GM12892 (cell line): ENCODE measurements at regions not wholly inside any gene's neighbourhood (a gene's known extent, or its start where the extent isn't known, plus 50 kb on each side); places are given as distances from the start of the nearest gene placed in this dataset.
A peak's percentile ranks its signal among the peaks of the same experiment; 100 is the strongest.
"Not testable (repeated sequence)": the region's sequence is repeated elsewhere in the genome, so short reads cannot be mapped to it uniquely, and the experiment has no call there.

ENCODE experiments used
- DNase-seq: peaks from one replicate; pipeline ENCODE4 v3.0.0; 2011; ENCODE audit not compliant: insufficient read length
- FAIRE-seq: peaks from 2 replicates; lab custom pipeline; 2011; peaks lifted over from hg19 to GRCh38; lab: Jason Lieb, UNC
- POLR2A ChIP-seq: IDR thresholded peaks from 2 replicates; pipeline ENCODE4 v1.6.1; 2011; ENCODE audit warnings: low read depth, low read length, control low read depth
- POLR2AphosphoS5 ChIP-seq: IDR thresholded peaks from 2 replicates; pipeline ENCODE4 v1.6.1; 2011; ENCODE audit warnings: low read depth, low read length, control low read depth
- TAF1 ChIP-seq: IDR thresholded peaks from 2 replicates; pipeline ENCODE4 v1.6.1; 2011; ENCODE audit warnings: low read depth, mild to moderate bottlenecking, control low read depth, low read length, borderline replicate concordance

DNA sequence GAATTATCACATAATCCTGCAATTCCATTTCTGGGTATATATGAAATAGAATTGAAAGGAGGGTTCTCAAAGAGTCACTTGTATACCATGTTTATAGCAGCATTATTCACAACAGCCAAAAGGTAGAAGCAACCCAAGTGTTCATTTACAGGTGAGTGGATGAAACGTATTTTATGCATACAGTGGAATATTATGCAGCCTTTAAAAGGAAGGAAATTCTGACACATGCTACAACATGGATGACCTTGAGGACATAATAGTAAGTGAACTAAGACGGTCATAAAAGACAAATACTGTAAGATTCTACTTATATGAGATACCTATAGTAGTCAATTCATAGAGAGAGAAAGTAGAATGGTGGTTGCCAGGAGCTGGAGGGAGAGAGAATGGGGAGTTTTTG, 110.8 kb upstream of the LIPC start:
- DNase-seq (no peak), FAIRE-seq (no peak)
- no peak for TF ChIP-seq TAF1
- TF ChIP-seq POLR2AphosphoS5 = no peak
- no peak for TF ChIP-seq POLR2A

DNA sequence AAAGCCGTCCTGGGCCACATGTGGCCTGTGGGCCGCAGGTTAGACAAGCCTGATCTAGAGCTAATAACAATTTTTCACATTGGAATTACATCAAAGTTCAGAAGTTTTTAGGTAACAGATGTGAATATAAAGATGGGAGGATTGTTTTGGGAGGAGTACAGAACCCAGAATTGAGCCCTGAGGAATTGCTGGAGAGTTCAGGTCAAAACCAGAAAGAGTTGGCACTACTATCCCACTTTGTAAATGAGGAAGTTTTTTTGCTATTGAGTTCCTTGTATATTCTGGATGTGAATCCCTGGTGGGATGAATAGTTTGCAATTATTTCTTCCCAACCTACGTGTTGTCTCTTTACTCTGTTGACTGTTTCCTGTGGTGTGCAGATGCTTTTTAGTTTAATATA, 109.5 kb upstream of the LIPC start:
- FAIRE-seq = no peak
- no peak for TF ChIP-seq TAF1
- no peak for TF ChIP-seq POLR2A
- TF ChIP-seq POLR2AphosphoS5 = no peak
- no peak for DNase-seq

DNA sequence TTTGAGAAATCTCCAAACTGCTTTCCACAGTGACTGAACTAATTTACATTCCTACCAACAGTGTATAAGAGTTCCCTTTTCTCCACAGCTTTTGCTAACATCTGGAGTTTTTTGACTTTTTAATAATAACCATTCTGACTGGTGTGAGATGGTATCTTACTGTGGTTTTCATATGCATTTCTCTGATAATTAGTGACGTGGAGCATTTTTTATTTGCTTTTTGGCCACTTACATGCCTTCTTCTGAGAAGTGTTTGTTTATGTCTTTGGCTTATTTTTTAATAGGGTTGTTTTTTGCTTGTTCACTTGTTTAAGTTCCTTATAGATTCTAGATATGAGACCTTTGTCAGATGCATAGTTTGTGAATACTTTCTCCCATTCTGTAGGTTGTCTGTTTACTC, 108.5 kb upstream of the LIPC start:
- DNase-seq, FAIRE-seq: not testable (repeated sequence)

DNA sequence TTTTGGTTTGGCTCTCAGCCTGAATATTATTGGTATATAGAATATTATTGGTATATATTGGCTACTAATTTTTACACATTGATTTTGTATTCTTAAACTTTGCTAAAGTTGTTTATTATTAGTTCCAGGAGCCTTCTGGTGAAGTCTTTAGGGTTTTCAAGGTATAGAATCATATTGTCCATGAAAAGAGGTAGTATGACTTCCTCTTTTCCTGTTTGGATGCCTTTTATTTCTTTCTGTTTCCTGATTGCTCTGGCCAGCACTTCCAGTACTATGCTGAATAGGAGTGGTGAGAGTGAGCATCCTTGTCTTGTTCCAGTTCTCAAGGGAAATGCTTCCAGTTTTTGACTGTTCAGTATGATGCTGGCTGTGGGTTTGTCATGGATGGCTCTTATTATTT, 107.3 kb upstream of the LIPC start:
- TF ChIP-seq TAF1 (no peak), POLR2A (no peak), POLR2AphosphoS5 (no peak)
- DNase-seq (no peak), FAIRE-seq (no peak)

DNA sequence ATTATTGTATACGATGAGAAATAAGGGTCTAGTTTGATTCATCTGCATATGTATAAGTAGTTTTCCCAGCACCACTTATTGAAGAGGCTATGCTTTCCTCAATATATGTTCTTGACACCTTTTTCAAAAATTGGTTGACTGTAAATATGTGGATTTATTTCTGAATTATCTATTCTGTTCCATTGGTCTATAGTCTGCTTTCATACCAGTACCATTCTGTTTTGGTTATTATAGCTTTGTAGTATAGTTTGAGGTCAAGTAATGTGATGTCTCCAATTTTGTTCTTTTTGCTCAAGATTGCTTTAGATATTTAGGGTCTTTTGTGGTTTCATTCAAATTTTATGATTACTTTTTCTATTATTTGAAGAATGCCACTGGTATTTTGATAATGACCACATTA, 103.8 kb upstream of the LIPC start:
- FAIRE-seq (peak; percentile 38), DNase-seq (no peak)
- TF ChIP-seq POLR2AphosphoS5 (no peak), POLR2A (no peak)

DNA sequence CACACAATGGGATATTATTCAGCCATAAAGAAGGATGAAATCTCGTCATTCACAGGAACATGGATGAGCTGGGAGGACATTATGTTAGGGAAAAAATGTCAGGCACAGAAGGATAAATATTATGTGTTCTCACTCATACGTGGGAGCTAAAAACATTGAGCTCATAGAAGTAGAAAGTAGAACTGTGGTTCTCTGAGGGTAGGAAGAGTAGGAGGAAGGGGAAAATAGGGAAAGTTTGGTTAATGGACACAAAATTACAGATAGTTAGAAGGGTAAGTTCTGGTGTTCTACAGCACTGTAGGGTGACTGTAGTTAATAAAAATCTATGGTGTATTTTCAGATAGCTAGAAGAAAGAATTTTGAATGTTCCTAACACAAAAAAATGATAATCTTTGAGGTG, 102.6 kb upstream of the LIPC start:
- DNase-seq (no peak), FAIRE-seq (no peak)
- TF ChIP-seq POLR2A (no peak), POLR2AphosphoS5 (no peak), TAF1 (no peak)

DNA sequence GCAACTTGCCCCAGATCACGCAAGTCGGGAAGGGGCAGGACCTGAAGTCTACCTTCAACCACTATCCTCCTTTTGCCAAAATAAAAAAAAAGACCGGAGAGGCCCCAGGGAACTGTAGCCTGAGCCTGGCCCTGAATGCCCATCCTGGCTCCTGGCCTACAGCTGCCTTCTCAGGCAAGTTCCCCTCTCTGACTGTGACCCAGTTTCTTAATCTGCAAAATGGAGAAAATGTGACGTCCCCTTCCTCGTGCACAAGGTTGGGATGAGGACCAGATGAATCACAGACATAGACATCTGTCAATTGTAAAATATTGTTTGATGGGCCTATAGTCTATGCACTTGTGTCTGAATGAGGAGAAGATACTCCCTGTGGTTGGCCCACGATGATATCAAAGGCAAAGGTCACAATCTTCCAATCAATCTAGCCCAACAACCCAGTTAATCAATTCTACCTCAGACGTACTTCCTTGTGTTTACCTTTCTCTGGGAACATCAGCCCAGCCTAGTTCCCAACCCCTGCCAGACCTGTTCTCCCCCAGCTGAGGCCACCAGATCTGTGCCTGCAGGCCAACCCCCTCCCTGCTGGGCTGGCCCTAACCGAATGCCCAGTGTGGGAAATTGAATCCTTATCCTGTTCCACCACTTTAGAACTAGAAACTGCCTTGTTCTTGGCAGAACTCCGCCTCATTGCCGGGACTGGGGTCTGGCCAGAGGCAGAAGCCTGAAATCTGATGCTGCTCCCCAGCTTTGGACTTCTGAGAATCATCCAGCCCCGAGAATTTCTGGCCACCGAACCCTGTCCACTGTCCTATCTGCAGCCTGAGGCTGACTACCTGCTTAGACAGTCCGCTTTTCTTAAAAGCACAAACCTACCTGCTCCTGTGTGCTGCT, 101.8 kb upstream of the LIPC start:
- DNase-seq (no peak), FAIRE-seq (no peak)
- TF ChIP-seq POLR2A = no peak
- no peak for TF ChIP-seq TAF1
- TF ChIP-seq POLR2AphosphoS5 = no peak

DNA sequence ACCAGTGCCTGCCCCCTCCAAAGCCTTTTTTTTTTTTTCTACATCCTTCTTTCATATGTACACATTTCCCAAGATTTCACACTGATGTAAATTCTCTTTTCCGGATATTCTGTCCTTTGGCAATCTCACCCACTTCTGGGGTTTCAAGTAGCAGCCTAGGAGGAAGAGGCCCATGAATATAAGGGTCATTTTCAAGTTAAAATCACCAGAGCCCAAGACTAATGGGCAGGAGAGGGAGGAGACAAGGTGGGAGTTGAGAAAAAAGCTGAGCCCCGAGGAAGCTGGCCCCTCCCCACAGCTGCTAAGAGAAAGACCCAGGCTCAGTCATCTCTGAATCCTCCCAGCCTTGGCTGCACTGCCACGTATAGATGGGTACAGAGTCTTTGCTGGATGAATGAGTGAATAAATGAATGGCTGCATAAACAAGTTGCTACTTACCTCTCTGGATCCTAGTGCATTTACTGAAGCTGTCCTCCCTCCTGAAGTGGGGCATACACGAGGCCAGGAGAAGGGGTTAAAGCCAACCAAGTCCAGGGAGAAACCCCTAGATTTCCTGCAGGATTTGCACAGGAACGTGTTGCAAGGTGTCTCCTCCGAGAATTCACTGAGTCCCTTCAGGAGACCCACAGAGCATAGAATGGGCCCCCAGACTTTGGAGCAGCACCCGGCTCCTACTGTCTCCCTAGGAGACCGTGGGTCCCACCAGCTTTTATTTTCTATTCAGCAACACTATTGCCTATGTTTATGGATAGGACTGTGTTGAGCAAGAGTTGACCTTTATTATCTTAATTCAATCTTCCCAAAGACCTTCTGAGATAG, 100.8 kb upstream of the LIPC start:
- TF ChIP-seq TAF1 = no peak
- TF ChIP-seq POLR2A = no peak
- no peak for TF ChIP-seq POLR2AphosphoS5
- DNase-seq (no peak), FAIRE-seq (no peak)

DNA sequence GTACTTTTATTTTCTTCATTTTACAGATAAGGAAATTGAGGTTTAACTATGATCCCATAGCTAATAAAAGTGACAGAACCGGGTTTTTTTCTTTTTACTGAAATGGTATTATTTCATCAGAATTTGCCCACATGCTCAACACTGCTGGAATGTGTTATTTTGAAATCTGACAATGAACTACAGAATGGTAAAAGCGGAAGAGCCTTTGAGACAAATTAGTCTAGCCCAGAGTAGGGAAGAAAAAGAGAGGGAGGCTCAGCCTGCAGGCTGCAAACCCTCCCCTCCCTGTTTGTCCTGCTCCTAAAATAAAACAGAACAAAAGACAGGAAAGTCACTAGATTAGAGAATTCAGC, 100.3 kb upstream of the LIPC start:
- TF ChIP-seq POLR2AphosphoS5 (no peak), TAF1 (no peak), POLR2A (no peak)
- no peak for FAIRE-seq
- DNase-seq = no peak

DNA sequence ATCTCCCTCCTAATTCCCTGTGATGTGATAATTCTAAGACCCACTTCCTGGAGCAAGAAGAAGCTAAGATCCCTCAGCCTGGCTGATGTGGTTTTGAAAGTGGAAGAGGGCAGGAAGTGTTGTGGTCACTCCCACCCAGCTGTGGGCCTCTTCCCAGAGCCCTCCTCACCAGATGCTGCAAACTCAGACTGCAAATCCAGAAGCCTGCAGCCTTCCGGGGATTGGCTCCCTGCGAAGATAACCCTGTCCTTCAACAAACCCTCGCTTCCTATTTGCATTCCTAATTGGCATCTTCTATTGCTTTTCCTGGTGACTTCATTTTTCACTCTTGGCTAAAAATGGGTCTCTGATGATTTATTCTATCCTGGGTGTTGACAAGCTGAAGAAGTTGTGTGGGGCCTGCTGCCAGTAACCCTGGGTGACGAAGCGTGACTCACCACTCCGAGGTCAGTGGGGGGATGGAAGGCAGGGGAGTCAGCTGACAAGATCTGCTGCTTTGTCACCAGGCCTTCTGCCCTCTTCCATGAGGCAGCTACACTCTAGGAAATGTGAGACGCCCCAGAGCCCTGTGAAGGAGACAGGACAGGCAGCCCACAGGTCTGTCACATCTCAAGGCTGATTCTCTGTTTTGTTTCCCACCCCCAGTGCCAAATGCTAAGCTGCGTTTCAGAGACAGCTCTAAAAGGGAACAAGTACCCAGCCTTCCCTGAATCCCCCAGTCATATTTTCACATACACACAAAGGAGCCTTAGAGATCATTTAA, 99.7 kb upstream of the LIPC start:
- DNase-seq (no peak), FAIRE-seq (peak; percentile 92)
- peak; percentile 90 for TF ChIP-seq POLR2A
- TF ChIP-seq TAF1 = no peak
- peak; percentile 88 for TF ChIP-seq POLR2AphosphoS5

DNA sequence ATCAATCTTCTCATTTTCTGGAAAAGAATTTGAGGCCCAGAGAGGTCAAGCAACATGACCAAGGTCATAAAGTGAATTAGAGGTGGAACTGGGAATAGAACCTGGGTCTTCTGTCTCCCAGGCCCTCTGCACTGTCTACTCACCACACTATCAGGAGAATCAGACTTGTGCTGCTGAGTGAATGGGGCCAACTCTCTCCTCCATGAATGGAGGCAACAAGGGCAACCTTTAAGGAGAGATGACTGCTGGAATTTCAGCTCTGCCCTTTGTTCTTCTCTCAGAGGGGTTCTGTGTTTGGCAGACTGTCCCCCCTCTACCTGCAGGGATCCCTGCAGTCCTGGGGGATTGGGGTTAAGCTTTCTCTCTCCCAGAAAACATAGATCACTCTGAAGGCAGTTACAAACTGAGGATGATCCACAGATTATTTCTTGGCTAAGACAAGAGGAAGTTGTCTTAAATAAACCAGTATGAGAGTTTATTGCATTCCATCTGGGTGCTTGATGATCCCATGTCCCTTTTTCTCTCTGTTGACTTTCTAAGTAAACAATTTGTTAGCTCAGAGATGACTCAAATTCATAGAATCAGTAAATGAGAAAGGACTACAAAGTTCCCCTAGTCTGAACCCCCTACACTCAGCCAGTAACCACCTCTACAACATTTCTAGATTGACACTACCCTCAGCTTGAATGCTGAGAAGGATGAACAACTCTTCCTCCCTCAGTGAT, 99.0 kb upstream of the LIPC start:
- no peak for TF ChIP-seq POLR2AphosphoS5
- TF ChIP-seq POLR2A = no peak
- no peak for TF ChIP-seq TAF1
- DNase-seq (no peak), FAIRE-seq (peak; percentile 14)
